Common myeloid progenitor, CD34-positive (primary cell): ENCODE measurements at regions not wholly inside any gene's neighbourhood (a gene's known extent, or its start where the extent isn't known, plus 50 kb on each side); places are given as distances from the start of the nearest gene placed in this dataset.

Experiments
- CTCF ChIA-PET: fragments of 350-600 bp; sonication (Branson Sonifier 250); formaldehyde crosslinking; loops from one replicate; lab custom pipeline; 2021; ENCODE audit warnings: antibody characterized with exemption; lab: Charles Lee
- POLR2A ChIA-PET: fragments of 350-600 bp; sonication (Branson Sonifier 250); formaldehyde crosslinking; loops from one replicate; lab custom pipeline; 2021; ENCODE audit warnings: antibody characterized with exemption; lab: Charles Lee
- DNase-seq, 3 donors: peaks; one replicate each; pipeline versions ENCODE4 v3.0.0 to v3.0.0-alpha.2; 2013
- H3K27ac ChIP-seq, 2 experiments: 1 replicate in 1 of 2; 2 replicates in 1 of 2; pipeline ENCODE4 v1.7.0; 2013; ENCODE audit warnings: inconsistent platforms in 2 of 2, low read length in 2 of 2, mild to moderate bottlenecking in 2 of 2, low read depth in 1 of 2, moderate library complexity in 1 of 2; ENCODE audit not compliant: severe bottlenecking in 2 of 2, insufficient read depth in 1 of 2, poor library complexity in 1 of 2
- H3K27me3 ChIP-seq, 5 experiments: replicated peaks in 2 of 5; 1 replicate in 3 of 5; 2 replicates in 2 of 5; pipeline versions ENCODE4 v1.6.1 to v1.7.0; 2013; ENCODE audit warnings: low read length in 4 of 5, mild to moderate bottlenecking in 2 of 5, moderate library complexity in 2 of 5, inconsistent platforms in 1 of 5; ENCODE audit not compliant: insufficient read depth in 5 of 5, control insufficient read depth in 4 of 5
- H3K36me3 ChIP-seq, 4 experiments: 1 replicate in 2 of 4; 2 replicates in 2 of 4; pipeline versions ENCODE4 v1.6.1 to v1.7.0; 2013; ENCODE audit warnings: low read length in 3 of 4, control low read depth in 1 of 4, mild to moderate bottlenecking in 1 of 4; ENCODE audit not compliant: control insufficient read depth in 4 of 4, insufficient read depth in 4 of 4
- H3K4me1 ChIP-seq, 4 experiments: 1 replicate in 3 of 4; 2 replicates in 1 of 4; pipeline versions ENCODE4 v1.6.1 to v1.7.1; 2013; ENCODE audit warnings: low read length in 3 of 4, mild to moderate bottlenecking in 3 of 4, control low read depth in 1 of 4, inconsistent platforms in 1 of 4, moderate library complexity in 1 of 4; ENCODE audit not compliant: control insufficient read depth in 4 of 4, insufficient read depth in 4 of 4; ENCODE audit errors: control extremely low read depth in 1 of 4
- H3K4me3 ChIP-seq, 7 experiments: 1 replicate in 4 of 7; 2 replicates in 3 of 7; pipeline versions ENCODE4 v1.5.1 to v1.7.0; 2013; ENCODE audit warnings: mild to moderate bottlenecking in 7 of 7, low read length in 6 of 7, moderate library complexity in 6 of 7, inconsistent platforms in 2 of 7, low read depth in 2 of 7, control low read depth in 1 of 7; ENCODE audit not compliant: insufficient read depth in 4 of 7, control insufficient read depth in 1 of 7; ENCODE audit errors: extremely low read depth in 1 of 7
- H3K9me3 ChIP-seq, 5 experiments: 1 replicate in 4 of 5; 2 replicates in 1 of 5; pipeline versions ENCODE4 v1.6.1 to v1.7.1; 2013; ENCODE audit warnings: low read length in 4 of 5, mild to moderate bottlenecking in 2 of 5, inconsistent platforms in 1 of 5, low read depth in 1 of 5, moderate library complexity in 1 of 5; ENCODE audit not compliant: control insufficient read depth in 4 of 5, insufficient read depth in 2 of 5; ENCODE audit errors: control extremely low read depth in 1 of 5
- WGBS: methylation state at CpG from one replicate; pipeline ENCODE4 v1.1.5; 2013; ENCODE audit not compliant: insufficient coverage; 5-methylcytosine and 5-hydroxymethylcytosine counted together

GRCh38 chr15:91496754-91497691, 356.5 kb upstream of the SLCO3A1 start:
- CTCF ChIA-PET: no interaction called here

GRCh38 chr15:91498046-91498748, 355.3 kb upstream of the SLCO3A1 start:
- WGBS: no CpG with 5 or more reads among the region's 4 CpGs
- CTCF ChIA-PET: no interaction called here
- no peak overlapping the region for H3K4me3 ChIP-seq
- POLR2A ChIA-PET: no interaction called here
- no peaks in the 10 kb centered on the region for H3K4me1 ChIP-seq
- H3K9me3 ChIP-seq: no peaks in the 10 kb centered on the region
- H3K36me3 ChIP-seq: no peaks in the 10 kb centered on the region
- no peak overlapping the region for H3K27ac ChIP-seq
- DNase-seq: no peak
- H3K27me3 ChIP-seq: no peaks in the 10 kb centered on the region

More at GRCh38 chr15:91496754-91497691, 356.5 kb upstream of the SLCO3A1 start:
- H3K4me1 ChIP-seq: no peaks in the 10 kb centered on the region
- H3K36me3 ChIP-seq: no peaks in the 10 kb centered on the region
- 93% methylated on average over 2 of the region's 4 CpGs for WGBS
- POLR2A ChIA-PET: no interaction called here
- no peaks in the 10 kb centered on the region for H3K27me3 ChIP-seq
- H3K9me3 ChIP-seq: no peaks in the 10 kb centered on the region
- no peak for DNase-seq
- H3K4me3 ChIP-seq: no peak overlapping the region
- no peak overlapping the region for H3K27ac ChIP-seq

- CTCF ChIA-PET: no interaction called here
- H3K27me3 ChIP-seq: no peaks in the 10 kb centered on the region
- POLR2A ChIA-PET: no interaction called here
- no peaks in the 10 kb centered on the region for H3K36me3 ChIP-seq
- no CpG with 5 or more reads among the region's 1 CpG for WGBS
- H3K27ac ChIP-seq: no peak overlapping the region
- no peaks in the 10 kb centered on the region for H3K9me3 ChIP-seq
- no peak for DNase-seq
- H3K4me1 ChIP-seq: no peaks in the 10 kb centered on the region
- H3K4me3 ChIP-seq: no peak overlapping the region
Observed at GRCh38 chr15:91498749-91499062, 354.8 kb upstream of the SLCO3A1 start.

- Histone ChIP-seq H3K36me3 (no peaks in the 10 kb centered on the region), H3K27ac (no peak overlapping the region), H3K27me3 (no peaks in the 10 kb centered on the region), H3K4me3 (no peak overlapping the region), H3K9me3 (no peaks in the 10 kb centered on the region), H3K4me1 (no peaks in the 10 kb centered on the region)
- ChIA-PET CTCF (no interaction called here), POLR2A (no interaction called here)
- DNase-seq: no peak
- 100% methylated on average over 2 of the region's 5 CpGs for WGBS
Observed at GRCh38 chr15:91499774-91500383, 353.6 kb upstream of the SLCO3A1 start.

- ChIA-PET POLR2A (no interaction called here), CTCF (no interaction called here)
- no peaks in the 10 kb centered on the region for H3K36me3 ChIP-seq
- H3K9me3 ChIP-seq: no peaks in the 10 kb centered on the region
- no CpG with 5 or more reads among the region's 3 CpGs for WGBS
- no peak overlapping the region for H3K27ac ChIP-seq
- H3K4me1 ChIP-seq: no peaks in the 10 kb centered on the region
- H3K4me3 ChIP-seq: no peak overlapping the region
- no peaks in the 10 kb centered on the region for H3K27me3 ChIP-seq
- DNase-seq: no peak
Observed at GRCh38 chr15:91508633-91509032, 344.9 kb upstream of the SLCO3A1 start.

GRCh38 chr15:91514147-91514546, 339.4 kb upstream of the SLCO3A1 start:
- DNase-seq: no peak
- Histone ChIP-seq H3K36me3 (no peaks in the 10 kb centered on the region), H3K4me3 (no peak overlapping the region), H3K27ac (no peak overlapping the region), H3K27me3 (no peaks in the 10 kb centered on the region), H3K9me3 (no peaks in the 10 kb centered on the region), H3K4me1 (peaks cover 0 to 6% (median 2%) of the 10 kb centered on the region in 4 experiments)
- WGBS: no CpG with 5 or more reads among the region's 2 CpGs
- CTCF ChIA-PET: interaction anchor here (1.4 to 1.5 kb wide), 2 partner anchors 19 to 211 kb away, joined by 3 to 5 read pairs; no protein-coding TSS in a partner anchor
- POLR2A ChIA-PET: no interaction called here
